ENCODE measurements at regions not wholly inside any gene's neighbourhood (a gene's known extent, or its start where the extent isn't known, plus 50 kb on each side); places are given as distances from the start of the nearest gene placed in this dataset.

DNA sequence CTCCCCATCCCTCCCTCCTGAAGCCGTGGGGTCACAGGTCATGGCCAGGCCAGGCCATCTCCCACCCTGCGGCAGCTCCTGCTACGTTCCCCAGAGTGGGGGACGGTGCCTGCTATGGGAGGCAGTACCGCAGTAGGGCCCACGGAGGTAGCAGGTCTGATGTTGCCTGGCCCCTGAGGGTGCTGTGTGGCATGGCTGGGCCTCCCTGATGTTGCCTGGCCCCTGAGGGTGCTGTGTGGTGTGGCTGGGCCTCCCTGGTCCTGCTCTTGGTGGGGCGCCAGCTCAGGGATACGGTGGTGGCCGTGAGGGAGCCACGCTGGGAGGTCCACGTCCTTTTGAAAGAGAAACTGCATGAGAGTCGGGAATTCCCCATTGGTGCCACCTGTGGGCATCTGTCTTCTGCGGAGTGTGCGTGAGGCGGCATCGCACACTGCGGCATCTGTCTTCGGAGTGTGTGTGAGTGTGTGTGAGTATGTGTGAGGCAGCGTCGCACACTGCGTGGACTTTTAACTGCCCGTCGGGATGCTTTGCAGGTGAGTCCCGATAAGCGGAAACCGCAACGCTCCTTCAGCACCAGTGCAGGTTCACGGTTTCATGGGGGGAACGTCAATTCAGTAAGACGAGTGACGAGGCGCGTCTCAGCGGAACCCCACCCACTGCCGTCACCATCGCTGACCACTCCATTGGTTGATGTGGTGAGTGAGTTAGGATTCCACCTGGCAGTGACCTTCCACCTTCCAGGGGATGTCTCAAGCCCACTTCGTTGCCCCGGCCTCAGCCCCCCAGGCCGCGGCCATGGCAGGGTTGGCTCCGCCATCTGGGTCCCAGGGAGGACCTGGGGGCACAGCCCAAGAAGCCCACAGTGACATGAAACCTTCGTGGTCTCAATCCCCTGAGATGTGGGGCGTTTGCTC, 51.2 kb upstream of the CFAP46 start:
- CTCF ChIA-PET: no interaction called here
- Mint-ChIP-seq H3K36me3 (ENCODE audit: low read depth) (no peaks in the 10 kb centered on the region), H3K27ac (no peak overlapping the region), H3K4me1 (no peaks in the 10 kb centered on the region), H3K4me3 (no peak overlapping the region), H3K27me3 (no peaks in the 10 kb centered on the region), H3K9me3 (no peaks in the 10 kb centered on the region)
- POLR2A ChIA-PET: no interaction called here
- no peak for DNase-seq

DNA sequence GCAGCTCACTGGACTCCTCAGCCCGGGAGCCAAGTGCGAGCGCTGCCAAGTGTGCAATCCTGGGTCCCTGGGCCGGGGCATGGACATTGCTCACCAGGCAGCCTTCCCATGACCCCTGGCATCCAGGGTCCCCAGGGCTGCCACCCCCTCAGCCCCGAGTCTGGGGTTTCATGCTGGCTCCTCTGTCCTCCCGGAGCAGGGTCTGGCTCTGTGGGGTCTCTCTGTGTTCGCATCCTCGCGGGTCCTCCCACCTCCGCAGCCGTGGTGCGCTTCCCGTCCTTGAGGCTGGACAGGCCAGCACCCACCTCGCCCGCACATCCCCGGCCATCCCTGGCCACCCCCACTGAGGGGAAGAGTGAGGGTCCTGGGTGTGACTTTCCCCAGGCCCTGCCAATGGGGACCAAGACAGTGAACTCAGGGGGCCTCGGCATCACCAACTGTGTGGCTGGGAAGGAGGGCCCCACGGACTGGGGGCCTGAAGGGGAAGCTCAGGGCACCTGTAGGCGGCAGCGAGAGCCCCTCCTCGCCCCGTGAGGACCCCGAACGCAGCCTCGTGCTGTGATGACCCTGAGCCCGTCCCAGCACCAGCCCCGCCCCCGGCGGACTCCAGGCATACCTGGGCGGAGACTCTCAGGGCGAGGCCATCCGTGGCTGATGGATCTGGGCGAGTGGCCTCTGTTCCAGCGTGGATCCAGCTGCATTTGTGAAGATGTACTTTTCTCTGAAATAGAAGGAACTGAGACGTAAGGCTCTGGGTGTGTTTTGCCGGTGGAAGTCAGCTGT, 50.3 kb upstream of the CFAP46 start:
- H3K4me3 Mint-ChIP-seq: no peak overlapping the region
- ChIA-PET POLR2A (no interaction called here), CTCF (no interaction called here)
- no peaks in the 10 kb centered on the region for H3K36me3 Mint-ChIP-seq (ENCODE audit: low read depth)
- H3K27ac Mint-ChIP-seq: no peak overlapping the region
- H3K9me3 Mint-ChIP-seq: no peaks in the 10 kb centered on the region
- H3K27me3 Mint-ChIP-seq: no peaks in the 10 kb centered on the region
- DNase-seq: no peak
- no peaks in the 10 kb centered on the region for H3K4me1 Mint-ChIP-seq
